ENCODE measurements at regions not wholly inside any gene's neighbourhood (a gene's known extent, or its start where the extent isn't known, plus 50 kb on each side); places are given as distances from the start of the nearest gene placed in this dataset.

- DNase-seq (ENCODE audit: low spot score) (no peak), ATAC-seq (no peak)
- no peak overlapping the region for H3K4me3 ChIP-seq
- peaks cover 18% of the 10 kb centered on the region; the same call in 1 of the 2 replicates for H3K9me2 ChIP-seq (ENCODE audit: insufficient read depth)
- H3K79me2 ChIP-seq (replicated peaks; ENCODE audit: insufficient read depth) = no peaks in the 10 kb centered on the region
- 0 out of 2 replicates have a peak overlapping the region, but pooled peaks have one; percentile 69 for H2AFZ ChIP-seq
- H3K4me2 ChIP-seq = no peak overlapping the region
- no peaks in the 10 kb centered on the region for H3F3A ChIP-seq (replicated peaks; ENCODE audit: low read depth)
- peaks cover 6% of the 10 kb centered on the region; the same call in 1 of the 2 replicates for H3K36me3 ChIP-seq (ENCODE audit: insufficient read depth)
- no peaks in the 10 kb centered on the region for H3K27me3 ChIP-seq (ENCODE audit: insufficient read depth)
- TF ChIP-seq CTCF (conservative IDR thresholded peaks at IDR 0.05; ENCODE audit: low read depth in 2 of 2) (no peak), REST (IDR thresholded peaks at IDR 0.05; ENCODE audit: unreplicated experiment) (no peak)
- peaks cover 10% of the 10 kb centered on the region for H3K36me3 Mint-ChIP-seq (ENCODE audit: low read depth)
- H3K27ac Mint-ChIP-seq = no peak overlapping the region
- H3K4me1 Mint-ChIP-seq = peaks cover 5% of the 10 kb centered on the region
- no peaks in the 10 kb centered on the region for H4K20me1 ChIP-seq (replicated peaks; ENCODE audit: insufficient read depth)
- H3K4me3 Mint-ChIP-seq = no peak overlapping the region
- peaks cover 17% of the 10 kb centered on the region for H3K9me3 Mint-ChIP-seq
- no peak overlapping the region for H3K27ac ChIP-seq (ENCODE audit: low read depth)
- H3K27me3 Mint-ChIP-seq (ENCODE audit: insufficient read depth, low read depth, poor library complexity) = peaks cover 5% of the 10 kb centered on the region
- H3K4me1 ChIP-seq (ENCODE audit: insufficient read depth) = peaks cover 12% of the 10 kb centered on the region; the same call in 1 of the 2 replicates
Measured at GRCh38 chr5:116637149-116637740, 62.6 kb upstream of the SEMA6A start.

GRCh38 chr5:116632890-116633289 lies 58.3 kb upstream of the SEMA6A start:
- Histone ChIP-seq H3K36me3 (ENCODE audit: insufficient read depth) (peaks cover 6% of the 10 kb centered on the region; the same call in 1 of the 2 replicates), H4K20me1 (replicated peaks; ENCODE audit: insufficient read depth) (no peaks in the 10 kb centered on the region), H3K27ac (ENCODE audit: low read depth) (no peak overlapping the region), H3K4me2 (no peak overlapping the region), H3K9me2 (ENCODE audit: insufficient read depth) (peaks cover 14% of the 10 kb centered on the region), H3K4me1 (ENCODE audit: insufficient read depth) (peaks cover 25% of the 10 kb centered on the region), H3F3A (replicated peaks; ENCODE audit: low read depth) (no peaks in the 10 kb centered on the region), H3K4me3 (no peak overlapping the region), H3K79me2 (replicated peaks; ENCODE audit: insufficient read depth) (no peaks in the 10 kb centered on the region), H2AFZ (0 out of 2 replicates have a peak overlapping the region, but pooled peaks have one; percentile 35), H3K27me3 (ENCODE audit: insufficient read depth) (no peaks in the 10 kb centered on the region)
- Mint-ChIP-seq H3K27me3 (ENCODE audit: insufficient read depth, low read depth, poor library complexity) (peaks cover 5% of the 10 kb centered on the region), H3K27ac (no peak overlapping the region), H3K9me3 (peaks cover 17% of the 10 kb centered on the region), H3K36me3 (ENCODE audit: low read depth) (peaks cover 10% of the 10 kb centered on the region), H3K4me1 (peaks cover 26% of the 10 kb centered on the region), H3K4me3 (no peak overlapping the region)
- no peak for ATAC-seq
- no peak for DNase-seq (ENCODE audit: low spot score)
- no peak for TF ChIP-seq EZH2 (IDR thresholded peaks at IDR 0.05; ENCODE audit: low read depth, unreplicated experiment)
- TF ChIP-seq ZNF114 (CRISPR knock-in tag; IDR thresholded peaks at IDR 0.05) = no peak
- no peak for TF ChIP-seq ETS1 (IDR thresholded peaks at IDR 0.05)
- no peak for TF ChIP-seq NANOG (IDR thresholded peaks at IDR 0.05; ENCODE audit: borderline replicate concordance)
- TF ChIP-seq, protein P1, sequence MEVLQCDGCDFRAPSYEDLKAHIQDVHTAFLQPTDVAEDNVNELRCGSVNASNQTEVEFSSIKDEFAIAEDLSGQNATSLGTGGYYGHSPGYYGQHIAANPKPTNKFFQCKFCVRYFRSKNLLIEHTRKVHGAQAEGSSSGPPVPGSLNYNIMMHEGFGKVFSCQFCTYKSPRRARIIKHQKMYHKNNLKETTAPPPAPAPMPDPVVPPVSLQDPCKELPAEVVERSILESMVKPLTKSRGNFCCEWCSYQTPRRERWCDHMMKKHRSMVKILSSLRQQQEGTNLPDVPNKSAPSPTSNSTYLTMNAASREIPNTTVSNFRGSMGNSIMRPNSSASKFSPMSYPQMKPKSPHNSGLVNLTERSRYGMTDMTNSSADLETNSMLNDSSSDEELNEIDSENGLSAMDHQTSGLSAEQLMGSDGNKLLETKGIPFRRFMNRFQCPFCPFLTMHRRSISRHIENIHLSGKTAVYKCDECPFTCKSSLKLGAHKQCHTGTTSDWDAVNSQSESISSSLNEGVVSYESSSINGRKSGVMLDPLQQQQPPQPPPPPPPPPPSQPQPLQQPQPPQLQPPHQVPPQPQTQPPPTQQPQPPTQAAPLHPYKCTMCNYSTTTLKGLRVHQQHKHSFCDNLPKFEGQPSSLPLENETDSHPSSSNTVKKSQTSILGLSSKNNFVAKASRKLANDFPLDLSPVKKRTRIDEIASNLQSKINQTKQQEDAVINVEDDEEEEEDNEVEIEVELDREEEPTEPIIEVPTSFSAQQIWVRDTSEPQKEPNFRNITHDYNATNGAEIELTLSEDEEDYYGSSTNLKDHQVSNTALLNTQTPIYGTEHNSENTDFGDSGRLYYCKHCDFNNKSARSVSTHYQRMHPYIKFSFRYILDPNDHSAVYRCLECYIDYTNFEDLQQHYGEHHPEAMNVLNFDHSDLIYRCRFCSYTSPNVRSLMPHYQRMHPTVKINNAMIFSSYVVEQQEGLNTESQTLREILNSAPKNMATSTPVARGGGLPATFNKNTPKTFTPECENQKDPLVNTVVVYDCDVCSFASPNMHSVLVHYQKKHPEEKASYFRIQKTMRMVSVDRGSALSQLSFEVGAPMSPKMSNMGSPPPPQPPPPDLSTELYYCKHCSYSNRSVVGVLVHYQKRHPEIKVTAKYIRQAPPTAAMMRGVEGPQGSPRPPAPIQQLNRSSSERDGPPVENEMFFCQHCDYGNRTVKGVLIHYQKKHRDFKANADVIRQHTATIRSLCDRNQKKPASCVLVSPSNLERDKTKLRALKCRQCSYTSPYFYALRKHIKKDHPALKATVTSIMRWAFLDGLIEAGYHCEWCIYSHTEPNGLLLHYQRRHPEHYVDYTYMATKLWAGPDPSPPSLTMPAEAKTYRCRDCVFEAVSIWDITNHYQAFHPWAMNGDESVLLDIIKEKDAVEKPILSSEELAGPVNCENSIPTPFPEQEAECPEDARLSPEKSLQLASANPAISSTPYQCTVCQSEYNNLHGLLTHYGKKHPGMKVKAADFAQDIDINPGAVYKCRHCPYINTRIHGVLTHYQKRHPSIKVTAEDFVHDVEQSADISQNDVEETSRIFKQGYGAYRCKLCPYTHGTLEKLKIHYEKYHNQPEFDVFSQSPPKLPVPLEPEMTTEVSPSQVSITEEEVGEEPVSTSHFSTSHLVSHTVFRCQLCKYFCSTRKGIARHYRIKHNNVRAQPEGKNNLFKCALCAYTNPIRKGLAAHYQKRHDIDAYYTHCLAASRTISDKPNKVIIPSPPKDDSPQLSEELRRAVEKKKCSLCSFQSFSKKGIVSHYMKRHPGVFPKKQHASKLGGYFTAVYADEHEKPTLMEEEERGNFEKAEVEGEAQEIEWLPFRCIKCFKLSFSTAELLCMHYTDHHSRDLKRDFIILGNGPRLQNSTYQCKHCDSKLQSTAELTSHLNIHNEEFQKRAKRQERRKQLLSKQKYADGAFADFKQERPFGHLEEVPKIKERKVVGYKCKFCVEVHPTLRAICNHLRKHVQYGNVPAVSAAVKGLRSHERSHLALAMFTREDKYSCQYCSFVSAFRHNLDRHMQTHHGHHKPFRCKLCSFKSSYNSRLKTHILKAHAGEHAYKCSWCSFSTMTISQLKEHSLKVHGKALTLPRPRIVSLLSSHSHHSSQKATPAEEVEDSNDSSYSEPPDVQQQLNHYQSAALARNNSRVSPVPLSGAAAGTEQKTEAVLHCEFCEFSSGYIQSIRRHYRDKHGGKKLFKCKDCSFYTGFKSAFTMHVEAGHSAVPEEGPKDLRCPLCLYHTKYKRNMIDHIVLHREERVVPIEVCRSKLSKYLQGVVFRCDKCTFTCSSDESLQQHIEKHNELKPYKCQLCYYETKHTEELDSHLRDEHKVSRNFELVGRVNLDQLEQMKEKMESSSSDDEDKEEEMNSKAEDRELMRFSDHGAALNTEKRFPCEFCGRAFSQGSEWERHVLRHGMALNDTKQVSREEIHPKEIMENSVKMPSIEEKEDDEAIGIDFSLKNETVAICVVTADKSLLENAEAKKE (CRISPR knock-in tag; IDR thresholded peaks at IDR 0.05) = no peak

All from GM23338 (cell line).